IMR-90 (cell line): ENCODE measurements at regions not wholly inside any gene's neighbourhood (a gene's known extent, or its start where the extent isn't known, plus 50 kb on each side); places are given as distances from the start of the nearest gene placed in this dataset.
"Not testable (repeated sequence)": the region's sequence is repeated elsewhere in the genome, so short reads cannot be mapped to it uniquely, and the experiment has no call there.

Source experiments
- MAFK ChIP-seq: IDR thresholded peaks from 2 replicates; pipeline ENCODE4 v1.6.1; 2012; ENCODE audit warnings: low read depth, low read length, improper control_type of control experiment
- MAZ ChIP-seq: IDR thresholded peaks from 2 replicates; pipeline ENCODE4 v1.6.1; 2012; ENCODE audit warnings: low read depth, mild to moderate bottlenecking, low read length, improper control_type of control experiment, moderate library complexity, borderline replicate concordance
- POLR2A ChIP-seq: IDR thresholded peaks from 2 replicates; pipeline ENCODE4 v1.6.1; 2012; ENCODE audit warnings: mild to moderate bottlenecking, low read depth, low read length
- RAD21 ChIP-seq: IDR thresholded peaks from 2 replicates; pipeline ENCODE4 v1.6.1; 2012; ENCODE audit warnings: low read length, improper control_type of control experiment
- RCOR1 ChIP-seq: IDR thresholded peaks from 2 replicates; pipeline ENCODE4 v1.6.1; 2012; ENCODE audit warnings: mild to moderate bottlenecking, low read length, improper control_type of control experiment; ENCODE audit not compliant: insufficient replicate concordance
- TF ChIP-seq, protein P1 (sequence below): conservative IDR thresholded peaks from 2 replicates; pipeline ENCODE4 v1.5.1; 2012; ENCODE audit warnings: mild to moderate bottlenecking, low read depth, low read length, improper control_type of control experiment

DNA sequence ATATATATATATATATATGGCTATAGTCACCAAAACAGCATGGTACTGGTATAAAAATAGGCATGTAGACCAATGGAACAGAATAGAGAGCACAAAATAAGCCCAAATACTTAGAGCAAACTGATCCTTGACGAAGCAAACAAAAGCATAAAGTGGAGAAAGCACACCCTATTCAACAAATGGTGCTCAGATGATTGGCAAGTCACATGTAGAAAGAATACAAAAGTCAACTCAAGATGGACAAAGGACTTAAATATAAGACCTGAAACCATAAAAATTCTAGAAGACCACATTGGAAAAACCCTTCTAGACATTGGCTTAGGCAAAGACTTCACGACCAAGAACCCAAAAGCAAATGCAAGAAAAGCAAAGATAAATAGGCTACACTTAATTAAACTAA lies 167.2 kb downstream of the NAA11 start:
- not testable (repeated sequence) for TF ChIP-seq POLR2A, MAZ, RCOR1, RAD21, MAFK
- TF ChIP-seq, protein P1, sequence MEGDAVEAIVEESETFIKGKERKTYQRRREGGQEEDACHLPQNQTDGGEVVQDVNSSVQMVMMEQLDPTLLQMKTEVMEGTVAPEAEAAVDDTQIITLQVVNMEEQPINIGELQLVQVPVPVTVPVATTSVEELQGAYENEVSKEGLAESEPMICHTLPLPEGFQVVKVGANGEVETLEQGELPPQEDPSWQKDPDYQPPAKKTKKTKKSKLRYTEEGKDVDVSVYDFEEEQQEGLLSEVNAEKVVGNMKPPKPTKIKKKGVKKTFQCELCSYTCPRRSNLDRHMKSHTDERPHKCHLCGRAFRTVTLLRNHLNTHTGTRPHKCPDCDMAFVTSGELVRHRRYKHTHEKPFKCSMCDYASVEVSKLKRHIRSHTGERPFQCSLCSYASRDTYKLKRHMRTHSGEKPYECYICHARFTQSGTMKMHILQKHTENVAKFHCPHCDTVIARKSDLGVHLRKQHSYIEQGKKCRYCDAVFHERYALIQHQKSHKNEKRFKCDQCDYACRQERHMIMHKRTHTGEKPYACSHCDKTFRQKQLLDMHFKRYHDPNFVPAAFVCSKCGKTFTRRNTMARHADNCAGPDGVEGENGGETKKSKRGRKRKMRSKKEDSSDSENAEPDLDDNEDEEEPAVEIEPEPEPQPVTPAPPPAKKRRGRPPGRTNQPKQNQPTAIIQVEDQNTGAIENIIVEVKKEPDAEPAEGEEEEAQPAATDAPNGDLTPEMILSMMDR = not testable (repeated sequence)
